ENCODE measurements at regions not wholly inside any gene's neighbourhood (a gene's known extent, or its start where the extent isn't known, plus 50 kb on each side); places are given as distances from the start of the nearest gene placed in this dataset.

DNA sequence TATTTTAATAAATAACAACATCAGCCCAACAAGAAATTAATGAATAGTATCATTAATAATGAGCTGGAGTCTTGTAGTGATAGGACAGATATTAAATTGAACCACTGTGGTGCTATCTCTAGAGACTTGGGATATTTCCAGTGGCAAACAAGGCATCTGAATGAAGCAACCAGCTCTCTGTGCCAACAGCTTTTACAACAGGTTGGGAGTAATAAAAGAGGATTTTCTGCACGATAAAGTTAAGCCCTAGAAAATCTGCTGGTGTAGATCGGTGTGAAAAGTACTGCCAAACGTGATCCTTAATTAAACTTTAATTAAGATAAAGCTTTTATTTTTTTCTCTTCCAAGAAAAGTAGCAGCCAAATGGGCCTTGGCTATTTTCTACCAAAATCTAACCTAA, 385.5 kb downstream of the NR4A2 start:
- H3K4me3 ChIP-seq (ENCODE audit: low read depth, low read length) = no peak overlapping the region
- no peak for DNase-seq (ENCODE audit: low read depth)

DNA sequence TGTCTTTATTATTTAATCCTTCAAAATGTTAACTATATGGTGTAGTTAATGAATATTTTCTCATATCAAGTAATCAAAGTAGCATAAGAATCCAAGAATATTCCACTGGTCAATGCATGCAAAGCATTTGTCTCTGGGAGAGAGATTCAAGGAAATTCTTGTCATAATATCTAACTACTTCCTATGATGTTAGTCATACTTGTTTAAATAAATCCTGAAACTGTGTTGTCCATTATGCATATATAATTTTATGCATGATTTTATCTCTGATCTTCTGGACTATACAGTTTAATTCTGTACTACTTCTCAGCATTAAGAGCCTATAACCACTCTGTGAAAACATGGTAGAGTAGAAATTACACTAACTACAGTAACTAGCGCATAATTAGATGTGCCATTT, 388.3 kb downstream of the NR4A2 start:
- TF ChIP-seq, protein P1, sequence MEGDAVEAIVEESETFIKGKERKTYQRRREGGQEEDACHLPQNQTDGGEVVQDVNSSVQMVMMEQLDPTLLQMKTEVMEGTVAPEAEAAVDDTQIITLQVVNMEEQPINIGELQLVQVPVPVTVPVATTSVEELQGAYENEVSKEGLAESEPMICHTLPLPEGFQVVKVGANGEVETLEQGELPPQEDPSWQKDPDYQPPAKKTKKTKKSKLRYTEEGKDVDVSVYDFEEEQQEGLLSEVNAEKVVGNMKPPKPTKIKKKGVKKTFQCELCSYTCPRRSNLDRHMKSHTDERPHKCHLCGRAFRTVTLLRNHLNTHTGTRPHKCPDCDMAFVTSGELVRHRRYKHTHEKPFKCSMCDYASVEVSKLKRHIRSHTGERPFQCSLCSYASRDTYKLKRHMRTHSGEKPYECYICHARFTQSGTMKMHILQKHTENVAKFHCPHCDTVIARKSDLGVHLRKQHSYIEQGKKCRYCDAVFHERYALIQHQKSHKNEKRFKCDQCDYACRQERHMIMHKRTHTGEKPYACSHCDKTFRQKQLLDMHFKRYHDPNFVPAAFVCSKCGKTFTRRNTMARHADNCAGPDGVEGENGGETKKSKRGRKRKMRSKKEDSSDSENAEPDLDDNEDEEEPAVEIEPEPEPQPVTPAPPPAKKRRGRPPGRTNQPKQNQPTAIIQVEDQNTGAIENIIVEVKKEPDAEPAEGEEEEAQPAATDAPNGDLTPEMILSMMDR (IDR thresholded peaks at IDR 0.05; ENCODE audit: control insufficient read depth, extremely low read depth, insufficient read depth) = no peak
- no peak for DNase-seq (ENCODE audit: low read depth)
- no peak overlapping the region for H3K4me3 ChIP-seq (ENCODE audit: low read depth, low read length)

More for the DNA sequence above, 385.5 kb downstream of the NR4A2 start:
- TF ChIP-seq, protein P1 (IDR thresholded peaks at IDR 0.05; ENCODE audit: control insufficient read depth, extremely low read depth, insufficient read depth) = no peak

DNA sequence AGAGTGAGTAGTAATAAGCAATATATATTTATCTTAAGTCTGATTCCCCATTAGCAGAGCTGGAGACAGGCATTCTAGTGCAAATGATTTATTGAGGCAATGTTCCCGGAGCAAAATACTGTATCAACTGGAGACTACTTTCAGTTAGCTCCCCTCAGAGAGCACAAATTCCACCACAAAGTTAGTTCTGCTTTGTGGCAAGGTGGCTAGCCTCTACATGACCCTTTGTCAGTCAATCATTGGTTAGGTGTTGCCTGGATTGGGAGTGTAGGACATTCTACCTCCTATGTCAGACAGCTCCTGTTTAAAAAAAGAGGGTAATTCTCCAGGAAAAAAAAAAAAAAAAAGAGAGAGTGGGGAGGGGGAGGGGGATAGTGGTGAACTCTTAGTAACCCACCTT, 402.2 kb downstream of the NR4A2 start:
- TF ChIP-seq, protein P1 (IDR thresholded peaks at IDR 0.05; ENCODE audit: control insufficient read depth, extremely low read depth, insufficient read depth) = no peak
- H3K4me3 ChIP-seq (ENCODE audit: low read depth, low read length) = no peak overlapping the region
- no peak for DNase-seq (ENCODE audit: low read depth)

DNA sequence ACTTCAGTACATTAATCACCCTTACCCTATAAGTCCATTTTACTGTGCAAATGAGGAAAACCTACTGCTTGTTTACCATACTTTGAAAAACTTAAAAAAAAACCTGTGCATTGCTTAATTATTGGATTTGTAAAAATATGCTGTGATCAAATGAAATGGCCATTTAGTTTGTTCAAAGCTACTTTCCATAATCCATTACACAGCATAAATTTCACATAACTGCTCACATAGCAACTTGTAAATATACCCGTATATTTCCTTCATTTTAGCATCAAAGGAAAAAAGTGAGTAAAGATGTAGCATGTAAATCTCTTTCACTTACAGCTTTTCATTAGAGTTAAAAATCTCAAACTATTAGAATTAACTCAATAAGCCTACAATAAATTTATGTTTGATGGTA, 415.1 kb downstream of the NR4A2 start:
- no peak overlapping the region for H3K4me3 ChIP-seq (ENCODE audit: low read depth, low read length)
- TF ChIP-seq, protein P1 (IDR thresholded peaks at IDR 0.05; ENCODE audit: control insufficient read depth, extremely low read depth, insufficient read depth) = no peak
- DNase-seq (ENCODE audit: low read depth) = no peak

GRCh38 chr2:155913356-155913755, 419.2 kb downstream of the NR4A2 start:
- no peak overlapping the region for H3K4me3 ChIP-seq (ENCODE audit: low read depth, low read length)
- TF ChIP-seq, protein P1 (IDR thresholded peaks at IDR 0.05; ENCODE audit: control insufficient read depth, extremely low read depth, insufficient read depth) = no peak
- DNase-seq (ENCODE audit: low read depth) = no peak

- TF ChIP-seq, protein P1 (IDR thresholded peaks at IDR 0.05; ENCODE audit: control insufficient read depth, extremely low read depth, insufficient read depth) = no peak
- H3K4me3 ChIP-seq (ENCODE audit: low read depth, low read length) = no peak overlapping the region
- DNase-seq (ENCODE audit: low read depth) = no peak
These were observed 424.0 kb downstream of the NR4A2 start for GRCh38 chr2:155908567-155908966.

- no peak for DNase-seq (ENCODE audit: low read depth)
- TF ChIP-seq, protein P1 (IDR thresholded peaks at IDR 0.05; ENCODE audit: control insufficient read depth, extremely low read depth, insufficient read depth) = no peak
- H3K4me3 ChIP-seq (ENCODE audit: low read depth, low read length) = no peak overlapping the region
These were observed 425.3 kb downstream of the NR4A2 start for GRCh38 chr2:155907211-155907610.

Data from LNCaP clone FGC (cell line).